GM12878 (cell line): ENCODE measurements at regions not wholly inside any gene's neighbourhood (a gene's known extent, or its start where the extent isn't known, plus 50 kb on each side); places are given as distances from the start of the nearest gene placed in this dataset.
"Not testable (repeated sequence)": the region's sequence is repeated elsewhere in the genome, so short reads cannot be mapped to it uniquely, and the experiment has no call there.

ENCODE experiments used
- ATAC-seq: fragments of 200-7000 bp; cut with Tn5 transposase; 3 replicates; pipeline ENCODE4 v1.9.1; 2020; ENCODE audit warnings: mild to moderate bottlenecking, moderate library complexity
- BruUV-seq: library from RNA; stranded (reverse); fragments of 400-500 nt; replicated peaks from 2 replicates; lab custom pipeline; 2021; lab: Mats Ljungman, UMichigan
- CTCF ChIA-PET: fragments of 300-600 bp; sonication (Branson Sonifier 250); formaldehyde crosslinking; extraction: SDS; loops from one replicate; lab custom pipeline; 2021; ENCODE audit warnings: inconsistent platforms; lab: Yijun Ruan, JAX
- POLR2A ChIA-PET: fragments of 350-600 bp; formaldehyde crosslinking; extraction: SDS; loops from one replicate; lab custom pipeline; 2021; ENCODE audit warnings: inconsistent platforms; lab: Charles Lee
- RAD21 ChIA-PET: fragments of 300-600 bp; sonication (Branson Sonifier 250); formaldehyde crosslinking; loops from one replicate; lab custom pipeline; 2023; ENCODE audit warnings: antibody characterized with exemption; ENCODE audit not compliant: unreplicated experiment; lab: Charles Lee
- SMC1A ChIA-PET: fragments of 300-600 bp; sonication (Branson Sonifier 250); formaldehyde crosslinking; loops from one replicate; lab custom pipeline; 2023; ENCODE audit not compliant: unreplicated experiment, uncharacterized antibody; lab: Charles Lee
- DNase-seq: peaks from one replicate; pipeline ENCODE4 v3.0.0-alpha.2; 2011; ENCODE audit warnings: low read depth, low spot score
- FAIRE-seq: peaks from 3 replicates; lab custom pipeline; 2011; peaks lifted over from hg19 to GRCh38; lab: Jason Lieb, UNC
- H2AFZ ChIP-seq: 2 replicates; pipeline ENCODE4 v1.6.0; 2011; ENCODE audit warnings: low read depth, low read length, control low read depth; ENCODE audit not compliant: control insufficient read depth
- H3K27ac ChIP-seq: 2 replicates; pipeline ENCODE4 v1.5.1; 2011; ENCODE audit warnings: control low read depth; ENCODE audit not compliant: control insufficient read depth, insufficient read depth
- H3K27me3 ChIP-seq, 2 experiments: replicated peaks in 1 of 2; 2 replicates each; pipeline versions ENCODE4 v1.6.0 to v1.6.1; 2011; ENCODE audit warnings: low read length in 1 of 2; ENCODE audit not compliant: control insufficient read depth in 2 of 2, insufficient read depth in 2 of 2
- H3K36me3 ChIP-seq, 2 experiments: 2 replicates each; pipeline ENCODE4 v1.5.1; 2011; ENCODE audit warnings: low read length in 1 of 2; ENCODE audit not compliant: control insufficient read depth in 2 of 2, insufficient read depth in 2 of 2
- H3K4me1 ChIP-seq: 2 replicates; pipeline ENCODE4 v1.6.1; 2011; ENCODE audit warnings: mild to moderate bottlenecking, low read length, moderate library complexity, mixed read lengths; ENCODE audit not compliant: control insufficient read depth, insufficient read depth
- H3K4me2 ChIP-seq: 2 replicates; pipeline ENCODE4 v1.6.0; 2011; ENCODE audit warnings: control low read depth; ENCODE audit not compliant: control insufficient read depth, insufficient read depth
- H3K4me3 ChIP-seq: fragments of 200-600 bp; sonication (generic); 2 replicates; pipeline ENCODE4 v1.5.1; 2016
- H3K79me2 ChIP-seq: 2 replicates; pipeline ENCODE4 v1.6.0; 2011; ENCODE audit warnings: low read length; ENCODE audit not compliant: control insufficient read depth, insufficient read depth
- H3K9ac ChIP-seq: 2 replicates; pipeline ENCODE4 v1.8.0; 2011; ENCODE audit warnings: low read length, control low read depth, mixed read lengths; ENCODE audit not compliant: control insufficient read depth, insufficient read depth
- H3K9me3 ChIP-seq: replicated peaks from 3 replicates; pipeline ENCODE4 v1.5.1; 2011; ENCODE audit warnings: mild to moderate bottlenecking, low read length; ENCODE audit not compliant: control insufficient read depth, insufficient read depth
- H4K20me1 ChIP-seq: 2 replicates; pipeline ENCODE4 v1.6.0; 2011; ENCODE audit not compliant: control insufficient read depth, insufficient read depth
- CBX3 ChIP-seq: fragments of 200-600 bp; sonication (generic); IDR thresholded peaks from 2 replicates; pipeline ENCODE4 v1.6.1; 2016; ENCODE audit warnings: low read depth, borderline replicate concordance
- WGBS: methylation state at CpG from one replicate; pipeline ENCODE4 v1.1.6; 2016; ENCODE audit warnings: low lambda C conversion rate; ENCODE audit not compliant: insufficient replicate concordance, insufficient coverage; ENCODE audit errors: missing lambda C conversion rate; 5-methylcytosine and 5-hydroxymethylcytosine counted together
- in situ Hi-C: fragments of 300-500 bp; cut with MboI; formaldehyde crosslinking; loops from 9 replicates; pipeline ENCODE4 v1.14.3; 2018; ENCODE audit warnings: mixed read lengths
- intact Hi-C: fragments of 100-400 bp; cut with micrococcal nuclease; formaldehyde crosslinking; loops from one replicate; pipeline ENCODE4 v1.14.2; 2022; ENCODE audit not compliant: unreplicated experiment

DNA sequence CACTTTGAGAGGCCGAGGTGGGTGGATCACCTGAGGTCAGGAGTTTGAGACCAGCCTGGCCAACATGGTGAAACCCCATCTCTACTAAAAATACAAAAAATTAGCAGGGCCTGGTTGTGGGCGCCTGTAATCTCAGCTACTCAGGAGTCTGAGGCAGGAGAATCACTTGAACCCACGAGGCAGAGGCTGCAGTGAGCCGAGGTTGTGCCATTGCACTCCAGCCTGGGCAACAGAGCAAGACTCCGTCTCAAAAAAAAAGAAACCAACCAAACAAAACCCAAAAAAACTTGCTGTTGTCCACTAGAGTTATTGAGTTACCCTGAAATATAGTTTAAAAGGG is 186.7 kb downstream of the GOLGA6L6 start:
- SMC1A ChIA-PET = interaction anchor here (1.5 kb wide), 1 partner anchor 1866 kb away, joined by 5 read pairs; no protein-coding TSS in a partner anchor
- intact Hi-C loops, RAD21 ChIA-PET, H3K4me3 ChIP-seq, H2AFZ ChIP-seq, H3K4me1 ChIP-seq, ATAC-seq, H3K4me2 ChIP-seq, H3K9me3 ChIP-seq, H4K20me1 ChIP-seq, H3K27me3 ChIP-seq, H3K27ac ChIP-seq, H3K36me3 ChIP-seq, H3K79me2 ChIP-seq, BruUV-seq, H3K9ac ChIP-seq, DNase-seq, FAIRE-seq, in situ Hi-C loops, POLR2A ChIA-PET: not testable (repeated sequence)
- CTCF ChIA-PET = interaction anchor here (0.7 to 1.4 kb wide), 3 partner anchors 1867 to 1870 kb away, joined by 3 to 5 read pairs (median 4); no protein-coding TSS in a partner anchor
- WGBS = 12% methylated on average over 5 of the region's 5 CpGs

DNA sequence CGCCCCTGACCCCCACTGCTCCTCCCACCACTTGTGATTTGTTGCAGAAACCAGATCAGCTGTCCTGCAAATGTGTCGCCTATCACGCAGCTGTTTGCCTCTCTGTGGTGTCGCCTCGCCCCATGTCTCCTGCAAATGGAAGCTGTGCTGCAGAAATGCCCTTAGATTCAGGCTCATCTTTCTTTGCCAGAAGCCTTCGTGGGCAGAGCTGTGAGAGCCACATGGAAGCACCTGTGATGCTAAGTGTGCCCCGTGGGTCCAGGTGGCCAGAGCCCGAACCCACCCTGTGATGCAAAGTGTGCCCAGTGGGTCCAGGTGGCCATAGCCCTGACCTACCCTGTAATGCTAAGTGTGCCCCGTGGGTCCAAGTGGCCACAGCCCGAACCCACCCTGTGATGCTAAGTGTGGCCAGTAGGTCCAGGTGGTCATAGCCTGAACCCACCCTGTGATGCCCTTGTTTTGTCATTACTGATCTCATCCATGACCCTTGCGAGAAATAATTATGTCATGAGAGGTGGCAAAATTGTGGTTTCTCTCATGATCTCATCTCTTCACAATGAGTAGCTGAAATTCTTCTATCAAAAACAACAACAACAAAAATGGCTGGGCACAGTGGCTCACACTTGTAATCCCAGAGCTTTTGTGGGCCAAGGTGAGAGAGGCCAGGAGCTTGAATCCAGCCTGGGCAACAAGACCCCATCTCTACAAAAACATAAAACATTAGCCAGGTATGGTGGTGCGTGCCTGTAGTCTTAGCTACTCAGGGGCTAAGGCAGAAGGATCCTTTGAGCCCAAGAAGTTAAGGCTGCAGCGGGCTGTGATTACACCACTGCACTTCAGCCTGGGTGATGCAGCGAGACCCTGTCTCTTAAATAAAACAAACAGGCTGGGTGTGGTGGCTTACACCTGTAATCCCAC is 187.4 kb downstream of the GOLGA6L6 start:
- FAIRE-seq = no peak
- no peak for TF ChIP-seq CBX3
- in situ Hi-C loops (no loop called here), intact Hi-C loops (no loop called here)
- Histone ChIP-seq H3K9ac (no peak overlapping the region), H3K9me3 (no peaks in the 10 kb centered on the region; the same call in 2 of the 3 replicates), H3K4me1 (no peaks in the 10 kb centered on the region; the same call in 1 of the 2 replicates), H2AFZ (no peak overlapping the region), H4K20me1 (no peaks in the 10 kb centered on the region), H3K4me3 (no peak overlapping the region), H3K36me3 (no peaks in the 10 kb centered on the region), H3K4me2 (no peak overlapping the region), H3K79me2 (no peaks in the 10 kb centered on the region), H3K27me3 (no peaks in the 10 kb centered on the region; a peak in 1 of 4 replicates), H3K27ac (no peak overlapping the region)
- 30% methylated on average over 14 of the region's 14 CpGs for WGBS
- ChIA-PET RAD21 (no interaction called here), POLR2A (no interaction called here), SMC1A (interaction anchor here (1.5 kb wide), 1 partner anchor 1867 kb away, joined by 5 read pairs; no protein-coding TSS in a partner anchor), CTCF (interaction anchor here (0.7 to 1.4 kb wide), 3 partner anchors 1867 to 1871 kb away, joined by 3 to 5 read pairs (median 4); no protein-coding TSS in a partner anchor)
- no peak for DNase-seq
- BruUV-seq = no TSS peak
- ATAC-seq = no peak
